ENCODE measurements at regions not wholly inside any gene's neighbourhood (a gene's known extent, or its start where the extent isn't known, plus 50 kb on each side); places are given as distances from the start of the nearest gene placed in this dataset.
"Not testable (repeated sequence)": the region's sequence is repeated elsewhere in the genome, so short reads cannot be mapped to it uniquely, and the experiment has no call there.

DNA sequence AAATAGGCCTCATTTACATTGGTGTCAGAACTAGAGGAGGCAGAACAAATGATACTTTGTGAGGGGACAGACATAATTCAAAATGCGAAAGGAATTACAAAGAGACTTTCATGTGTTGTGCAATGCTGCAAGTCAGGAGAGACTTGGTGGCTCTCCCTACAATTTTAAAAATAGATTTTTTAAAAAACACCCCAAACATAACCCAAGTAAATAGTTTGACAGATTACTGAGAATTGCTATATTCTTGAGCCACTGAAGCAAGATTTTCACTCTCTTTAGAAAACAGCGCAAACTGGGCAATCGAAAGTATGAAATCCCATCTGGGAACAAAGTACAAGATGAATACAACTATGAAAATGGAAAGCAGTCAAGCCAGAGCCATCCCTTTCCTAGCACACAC, 126.3 kb upstream of the NPY start:
- H3K4me1 ChIP-seq = no peaks in the 10 kb centered on the region
- H3K4me3 ChIP-seq = no peak overlapping the region
- H3K27ac ChIP-seq = no peak overlapping the region
- intact Hi-C loops (cut with DNase I) = no loop called here
- no peaks in the 10 kb centered on the region for H3K9me3 ChIP-seq
- no peaks in the 10 kb centered on the region for H3K27me3 ChIP-seq
- ATAC-seq = no peak
- DNase-seq = no peak
- TF ChIP-seq, protein P1, sequence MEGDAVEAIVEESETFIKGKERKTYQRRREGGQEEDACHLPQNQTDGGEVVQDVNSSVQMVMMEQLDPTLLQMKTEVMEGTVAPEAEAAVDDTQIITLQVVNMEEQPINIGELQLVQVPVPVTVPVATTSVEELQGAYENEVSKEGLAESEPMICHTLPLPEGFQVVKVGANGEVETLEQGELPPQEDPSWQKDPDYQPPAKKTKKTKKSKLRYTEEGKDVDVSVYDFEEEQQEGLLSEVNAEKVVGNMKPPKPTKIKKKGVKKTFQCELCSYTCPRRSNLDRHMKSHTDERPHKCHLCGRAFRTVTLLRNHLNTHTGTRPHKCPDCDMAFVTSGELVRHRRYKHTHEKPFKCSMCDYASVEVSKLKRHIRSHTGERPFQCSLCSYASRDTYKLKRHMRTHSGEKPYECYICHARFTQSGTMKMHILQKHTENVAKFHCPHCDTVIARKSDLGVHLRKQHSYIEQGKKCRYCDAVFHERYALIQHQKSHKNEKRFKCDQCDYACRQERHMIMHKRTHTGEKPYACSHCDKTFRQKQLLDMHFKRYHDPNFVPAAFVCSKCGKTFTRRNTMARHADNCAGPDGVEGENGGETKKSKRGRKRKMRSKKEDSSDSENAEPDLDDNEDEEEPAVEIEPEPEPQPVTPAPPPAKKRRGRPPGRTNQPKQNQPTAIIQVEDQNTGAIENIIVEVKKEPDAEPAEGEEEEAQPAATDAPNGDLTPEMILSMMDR (IDR thresholded peaks at IDR 0.05) = no peak
- H3K36me3 ChIP-seq = no peaks in the 10 kb centered on the region

DNA sequence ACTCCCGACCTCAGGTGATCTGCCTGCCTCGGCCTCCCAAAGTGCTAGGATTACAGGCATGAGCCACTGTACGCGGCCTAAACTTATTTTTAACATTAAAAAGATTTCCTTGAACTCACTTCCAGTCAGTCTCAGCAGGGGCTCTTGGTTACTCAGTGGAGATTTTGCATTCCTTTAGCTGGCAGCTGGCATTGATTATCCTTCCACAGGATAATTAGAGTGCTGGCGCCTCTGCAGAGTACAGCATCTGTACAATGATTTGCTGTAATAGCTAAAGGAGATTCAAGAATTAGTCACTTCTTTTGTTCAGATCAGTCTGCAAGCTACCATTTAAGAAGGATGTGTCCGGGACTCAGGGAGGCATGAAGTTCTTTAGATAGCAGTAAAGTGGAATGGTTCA, 125.0 kb upstream of the NPY start:
- no peaks in the 10 kb centered on the region for H3K4me1 ChIP-seq
- H3K27me3 ChIP-seq = no peaks in the 10 kb centered on the region
- H3K27ac ChIP-seq = no peak overlapping the region
- DNase-seq = no peak
- intact Hi-C loops (cut with DNase I) = no loop called here
- no peak overlapping the region for H3K4me3 ChIP-seq
- ATAC-seq = no peak
- TF ChIP-seq, protein P1 (IDR thresholded peaks at IDR 0.05) = no peak
- no peaks in the 10 kb centered on the region for H3K36me3 ChIP-seq
- H3K9me3 ChIP-seq = no peaks in the 10 kb centered on the region

DNA sequence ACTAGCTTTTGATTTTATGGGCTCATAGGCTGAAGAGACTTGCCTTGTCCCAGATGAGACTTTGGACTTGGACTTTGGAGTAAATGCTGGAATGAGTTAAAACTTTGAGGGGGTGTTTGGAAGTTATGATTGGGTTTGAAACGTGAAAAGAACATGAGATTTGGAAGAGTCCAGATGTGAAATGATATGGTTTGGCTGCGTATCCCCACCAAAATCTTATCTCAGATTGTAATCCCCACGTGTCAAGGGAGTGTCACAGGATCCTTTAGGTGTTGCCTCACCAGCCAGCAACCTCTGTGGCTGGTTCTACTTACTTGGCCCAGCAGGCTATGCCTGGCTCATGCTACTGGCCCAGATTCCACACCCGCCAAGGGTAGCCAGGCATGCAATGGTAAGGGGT, 119.6 kb upstream of the NPY start:
- ATAC-seq = no peak
- Histone ChIP-seq H3K27ac (no peak overlapping the region), H3K9me3 (no peaks in the 10 kb centered on the region), H3K4me1 (no peaks in the 10 kb centered on the region), H3K36me3 (no peaks in the 10 kb centered on the region), H3K4me3 (no peak overlapping the region), H3K27me3 (no peaks in the 10 kb centered on the region)
- DNase-seq = no peak
- intact Hi-C loops (cut with DNase I) = no loop called here
- TF ChIP-seq, protein P1 (IDR thresholded peaks at IDR 0.05) = no peak

DNA sequence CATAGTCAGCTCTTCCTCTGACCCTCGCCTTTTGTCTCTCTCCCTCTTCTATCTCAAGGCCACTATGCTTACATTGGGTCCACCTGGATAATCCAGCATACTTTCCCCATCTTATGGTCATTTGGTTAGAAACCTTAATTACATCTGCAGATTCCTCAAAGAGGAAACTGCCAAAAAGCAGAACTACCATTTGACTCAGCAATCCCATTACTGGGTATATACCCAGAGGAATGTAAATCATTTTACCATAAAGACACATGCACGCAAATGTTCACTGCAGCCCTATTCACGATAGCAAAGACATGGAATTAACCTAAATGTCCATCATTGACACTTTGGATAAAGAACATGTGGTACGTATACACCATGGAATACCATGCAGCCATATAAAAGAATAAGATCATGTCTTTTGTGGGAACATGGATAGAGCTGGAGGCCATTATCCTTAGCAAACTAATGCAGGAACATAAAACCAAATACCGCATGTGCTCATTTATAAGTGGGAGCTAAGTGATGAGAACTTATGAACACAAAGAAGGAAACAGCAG, 114.8 kb upstream of the NPY start:
- Histone ChIP-seq H3K27ac (no peak overlapping the region), H3K9me3 (no peaks in the 10 kb centered on the region), H3K36me3 (no peaks in the 10 kb centered on the region), H3K27me3 (no peaks in the 10 kb centered on the region), H3K4me1 (no peaks in the 10 kb centered on the region), H3K4me3 (no peak overlapping the region)
- DNase-seq (no peak), ATAC-seq (no peak)
- TF ChIP-seq, protein P1 (IDR thresholded peaks at IDR 0.05) = no peak
- intact Hi-C loops (cut with DNase I) = no loop called here

DNA sequence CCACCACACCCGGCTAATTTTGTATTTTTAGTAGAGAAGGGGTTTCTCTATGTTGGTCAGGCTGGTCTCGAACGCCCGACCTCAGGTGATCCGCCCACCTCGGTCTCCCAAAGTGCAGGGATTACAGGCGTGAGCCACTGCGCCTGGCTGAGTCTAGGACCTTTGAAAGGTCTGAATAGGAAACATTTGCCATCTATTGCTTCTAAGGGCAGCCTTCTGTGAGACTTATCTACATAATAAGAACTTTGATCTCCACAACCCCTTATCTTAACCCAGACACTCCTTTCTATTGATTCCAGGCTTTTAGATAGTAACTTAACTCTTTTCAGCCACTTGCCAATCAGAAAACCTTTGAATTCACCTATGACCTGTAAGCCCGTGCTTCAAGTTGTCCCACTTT, 112.0 kb upstream of the NPY start:
- H3K4me1 ChIP-seq; H3K27me3 ChIP-seq; H3K27ac ChIP-seq; intact Hi-C loops (cut with DNase I); H3K36me3 ChIP-seq; H3K4me3 ChIP-seq; H3K9me3 ChIP-seq; DNase-seq; ATAC-seq: not testable (repeated sequence)

DNA sequence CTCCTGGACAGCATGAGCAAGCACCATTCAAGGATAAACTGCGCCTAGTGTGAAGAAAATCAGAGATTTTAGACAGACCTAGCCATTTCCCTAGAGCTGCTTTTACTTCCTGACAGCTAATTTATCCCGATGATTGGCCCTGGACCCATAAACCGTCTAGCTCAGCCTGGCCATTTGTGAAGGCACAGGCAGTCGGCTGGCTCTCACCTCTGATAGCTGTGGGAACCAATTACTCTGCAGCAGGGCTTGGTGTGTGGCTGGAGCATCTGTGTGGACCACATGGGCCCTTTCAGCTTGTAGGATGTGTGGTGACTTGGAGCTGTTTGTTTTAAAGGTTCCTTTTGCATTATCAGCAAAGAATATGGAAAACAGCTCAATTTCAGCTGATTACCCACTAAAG, 111.1 kb upstream of the NPY start:
- Histone ChIP-seq H3K9me3 (no peaks in the 10 kb centered on the region), H3K4me1 (no peaks in the 10 kb centered on the region), H3K27me3 (no peaks in the 10 kb centered on the region), H3K27ac (no peak overlapping the region), H3K36me3 (no peaks in the 10 kb centered on the region), H3K4me3 (no peak overlapping the region)
- no peak for ATAC-seq
- TF ChIP-seq, protein P1 (IDR thresholded peaks at IDR 0.05) = no peak
- intact Hi-C loops (cut with DNase I) = no loop called here
- DNase-seq = no peak

Data from upper lobe of right lung (tissue), 1 donor.